Activated CD8-positive, alpha-beta memory T cell treated with anti-CD3 and anti-CD28 coated beads for 24 hours (primary cell): ENCODE measurements at regions not wholly inside any gene's neighbourhood (a gene's known extent, or its start where the extent isn't known, plus 50 kb on each side); places are given as distances from the start of the nearest gene placed in this dataset.
"Not testable (repeated sequence)": the region's sequence is repeated elsewhere in the genome, so short reads cannot be mapped to it uniquely, and the experiment has no call there.

Experiments used
- DNase-seq: peaks from one replicate; pipeline ENCODE4 v3.0.0-alpha.2; 2020

- not testable (repeated sequence) for DNase-seq
Observed at GRCh38 chr2:95686056-95686825, 94.4 kb downstream of the TRIM43 start.

- not testable (repeated sequence) for DNase-seq
Observed at GRCh38 chr2:95687852-95688251, 96.1 kb downstream of the TRIM43 start.

- DNase-seq: not testable (repeated sequence)
Observed at GRCh38 chr2:95691210-95691609, 99.4 kb downstream of the TRIM43 start.

- not testable (repeated sequence) for DNase-seq
Observed at GRCh38 chr2:95693071-95693846, 101.5 kb downstream of the TRIM43 start.

- no peak for DNase-seq
Observed at GRCh38 chr2:95695613-95696012, 103.8 kb downstream of the TRIM43 start.

- no peak for DNase-seq
Observed at GRCh38 chr2:95698146-95698545, 106.3 kb downstream of the TRIM43 start.

- not testable (repeated sequence) for DNase-seq
Observed at GRCh38 chr2:95699201-95700184, 107.7 kb downstream of the TRIM43 start.

- DNase-seq: no peak
Observed at GRCh38 chr2:95700519-95700918, 108.7 kb downstream of the TRIM43 start.

- no peak for DNase-seq
Observed at GRCh38 chr2:95702471-95702870, 110.7 kb downstream of the TRIM43 start.

GRCh38 chr2:95707161-95707560 lies 115.4 kb downstream of the TRIM43 start:
- not testable (repeated sequence) for DNase-seq

- no peak for DNase-seq
Observed at GRCh38 chr2:95707837-95708236, 116.0 kb downstream of the TRIM43 start.

- no peak for DNase-seq
Observed at GRCh38 chr2:95709831-95710230, 118.0 kb downstream of the TRIM43 start.

- DNase-seq: not testable (repeated sequence)
Observed at GRCh38 chr2:95713470-95714177, 121.8 kb downstream of the TRIM43 start.

- not testable (repeated sequence) for DNase-seq
Observed at GRCh38 chr2:95714398-95714797, 122.6 kb downstream of the TRIM43 start.

GRCh38 chr2:95719473-95720060 lies 127.8 kb downstream of the TRIM43 start:
- DNase-seq: no peak

GRCh38 chr2:95721726-95722125 lies 129.9 kb downstream of the TRIM43 start:
- DNase-seq: no peak

- DNase-seq: no peak
Observed at GRCh38 chr2:95722131-95722697, 130.4 kb downstream of the TRIM43 start.

GRCh38 chr2:95723627-95724210 lies 131.9 kb downstream of the TRIM43 start:
- not testable (repeated sequence) for DNase-seq

- not testable (repeated sequence) for DNase-seq
Observed at GRCh38 chr2:95725191-95725590, 133.4 kb downstream of the TRIM43 start.

- DNase-seq: not testable (repeated sequence)
Observed at GRCh38 chr2:95725677-95726076, 133.9 kb downstream of the TRIM43 start.

GRCh38 chr2:95727420-95727819 lies 135.6 kb downstream of the TRIM43 start:
- DNase-seq: not testable (repeated sequence)
